ENCODE measurements at regions not wholly inside any gene's neighbourhood (a gene's known extent, or its start where the extent isn't known, plus 50 kb on each side); places are given as distances from the start of the nearest gene placed in this dataset.
A peak's percentile ranks its signal among the peaks of the same experiment; 100 is the strongest.

DNA sequence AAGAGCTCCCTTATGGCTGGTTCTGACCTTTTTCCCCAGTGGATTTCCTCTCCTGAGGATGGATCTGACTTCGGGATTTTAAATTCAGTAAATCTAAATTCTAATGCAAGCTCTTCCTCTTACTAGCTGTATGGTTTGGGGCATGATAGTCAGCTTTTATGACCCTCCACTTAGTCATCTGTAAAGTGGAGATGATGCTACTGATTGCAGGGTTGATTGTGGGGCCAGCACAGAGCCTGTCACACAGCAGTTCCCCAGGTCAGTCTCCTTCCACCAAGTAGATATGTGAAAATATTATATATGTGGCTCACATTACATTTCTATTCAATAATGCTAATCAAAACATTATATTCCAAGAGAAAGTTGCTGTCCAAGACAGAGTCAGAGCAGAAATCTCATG is 141.3 kb upstream of the UBE2E1 start:
- DNase-seq (ENCODE audit: low read depth) = no peak

DNA sequence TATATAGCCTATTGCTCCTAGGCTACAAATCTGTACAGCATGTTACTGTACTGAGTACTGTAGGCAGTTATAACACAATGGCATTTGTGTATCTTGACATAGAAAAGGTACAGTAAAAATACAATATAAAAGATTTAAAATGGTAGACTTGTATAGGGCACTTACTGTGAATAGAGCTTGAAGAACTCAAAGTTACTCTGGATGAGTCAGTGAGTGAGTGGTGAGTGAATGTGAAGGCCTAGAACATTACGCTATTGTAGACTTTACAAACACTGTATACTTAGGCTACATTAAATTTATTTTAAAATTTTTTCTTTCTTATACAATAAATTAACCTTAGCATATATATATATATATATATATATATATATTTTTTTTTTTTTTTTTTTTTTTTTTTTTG is 140.0 kb upstream of the UBE2E1 start:
- no peak for DNase-seq (ENCODE audit: low read depth)

DNA sequence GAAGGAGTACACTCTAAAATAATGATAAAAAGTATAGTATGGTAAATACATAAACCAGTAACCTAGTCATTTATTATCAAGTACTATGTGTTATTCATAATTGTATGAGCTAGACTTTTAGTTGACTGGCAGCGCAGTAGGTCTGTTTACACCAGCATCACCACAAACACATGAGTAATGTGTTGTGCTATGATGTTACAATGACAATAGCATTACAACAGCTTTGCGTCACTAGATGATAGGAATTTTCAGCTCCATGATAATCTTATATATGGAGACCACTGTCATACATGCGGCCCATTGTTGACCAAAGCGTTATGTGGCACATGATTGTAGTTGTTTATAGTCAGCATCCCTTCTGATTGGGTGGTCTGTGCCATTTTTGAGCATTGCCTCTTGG is 138.9 kb upstream of the UBE2E1 start:
- no peak for DNase-seq (ENCODE audit: low read depth)

DNA sequence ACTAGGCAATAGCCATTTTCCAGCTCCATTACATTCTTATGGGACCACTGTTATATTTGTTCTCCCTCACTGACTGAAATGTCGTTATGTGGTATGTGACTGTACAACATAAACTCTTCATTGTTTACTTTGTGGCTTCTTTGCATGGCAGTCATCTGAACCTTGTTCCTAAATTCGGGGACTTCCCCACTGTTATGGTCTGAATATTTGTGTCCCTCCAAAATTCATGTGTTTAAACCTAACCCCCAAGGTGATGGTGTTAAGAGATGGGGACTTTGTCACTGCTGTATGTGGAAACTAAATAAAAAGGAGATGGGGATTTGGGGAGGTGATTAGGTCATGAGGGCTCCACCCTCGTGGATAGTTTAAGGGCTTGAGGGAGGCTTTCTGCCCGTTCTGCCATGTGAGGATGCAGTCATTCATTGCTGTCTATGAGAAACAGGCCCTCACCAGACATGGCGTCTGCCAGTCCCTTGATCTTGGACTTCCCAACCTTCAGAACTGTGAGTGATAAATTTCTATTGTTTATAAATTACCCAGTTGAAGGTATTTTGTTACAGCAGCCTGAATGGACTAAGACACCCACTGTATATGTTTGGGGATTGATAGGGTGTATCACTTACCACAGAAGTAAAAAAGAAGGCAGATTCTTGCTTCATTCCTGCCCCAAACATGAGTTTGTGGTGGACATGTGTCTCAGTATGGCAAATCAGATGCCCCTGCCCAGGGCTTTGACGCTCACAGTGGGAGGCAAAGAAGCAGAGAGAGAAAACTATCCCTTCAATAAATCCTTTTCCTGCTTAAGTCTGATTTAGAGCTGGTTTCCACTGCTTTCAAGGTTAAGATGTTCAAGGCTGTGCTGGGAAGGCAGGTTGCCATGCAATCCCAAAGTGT is 138.0 kb upstream of the UBE2E1 start:
- DNase-seq (ENCODE audit: low read depth) = no peak

DNA sequence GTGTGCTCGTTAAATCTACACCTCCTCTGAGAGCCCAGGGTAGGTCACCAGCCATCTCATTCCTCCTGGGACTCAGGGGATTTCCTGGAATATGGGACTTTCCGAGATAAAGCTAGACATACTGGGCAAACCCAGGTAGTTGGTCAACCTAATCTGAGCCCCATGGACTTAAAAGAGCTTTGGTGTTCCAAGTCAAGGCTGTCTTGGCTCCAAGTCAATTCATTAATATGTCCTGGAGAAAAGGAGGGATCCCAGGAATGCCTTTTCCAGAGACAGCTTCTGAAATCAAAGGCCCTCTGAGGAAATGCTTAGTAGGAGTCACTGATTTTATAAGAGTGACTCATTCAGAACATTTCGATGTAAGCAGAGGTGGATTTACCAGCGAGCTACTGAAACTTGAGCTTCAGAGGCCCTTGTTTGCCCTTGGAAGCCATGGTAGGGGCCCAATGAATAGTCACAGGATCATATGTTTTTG is 137.3 kb upstream of the UBE2E1 start:
- no peak for DNase-seq (ENCODE audit: low read depth)

DNA sequence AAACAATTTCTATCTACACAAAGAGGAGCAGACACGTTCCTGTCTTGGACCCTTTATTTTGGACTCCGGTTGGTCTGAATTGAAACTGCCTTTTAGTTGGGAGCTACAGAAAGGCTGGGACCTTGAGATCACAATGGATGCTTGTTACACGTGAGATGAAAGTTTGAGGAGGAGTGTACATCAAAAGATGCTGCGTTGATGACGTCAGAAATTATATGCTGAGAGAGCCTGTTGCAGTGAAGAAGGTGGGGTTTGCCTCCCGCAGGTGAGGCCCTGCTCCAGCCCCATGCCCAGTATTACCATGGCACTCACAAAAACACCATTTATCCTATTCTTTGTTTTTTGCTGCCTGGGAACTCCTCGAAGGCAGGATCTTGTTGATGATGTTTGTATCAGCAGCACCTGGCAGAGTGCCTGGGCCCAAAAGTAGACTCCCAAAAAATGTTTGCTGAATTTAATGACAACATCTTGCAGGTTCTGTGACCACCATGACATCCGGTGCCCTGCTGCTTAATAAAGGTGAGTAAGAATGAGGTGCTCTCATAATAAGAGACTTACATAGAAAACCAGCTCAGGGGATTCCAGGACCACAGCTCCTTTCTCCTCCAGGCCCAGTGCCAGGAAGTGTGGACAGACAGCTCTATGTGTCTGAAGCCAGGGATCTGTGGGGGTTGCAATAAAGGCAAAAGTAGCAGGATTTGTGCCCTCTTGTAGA is 136.1 kb upstream of the UBE2E1 start:
- DNase-seq (ENCODE audit: low read depth) = no peak

DNA sequence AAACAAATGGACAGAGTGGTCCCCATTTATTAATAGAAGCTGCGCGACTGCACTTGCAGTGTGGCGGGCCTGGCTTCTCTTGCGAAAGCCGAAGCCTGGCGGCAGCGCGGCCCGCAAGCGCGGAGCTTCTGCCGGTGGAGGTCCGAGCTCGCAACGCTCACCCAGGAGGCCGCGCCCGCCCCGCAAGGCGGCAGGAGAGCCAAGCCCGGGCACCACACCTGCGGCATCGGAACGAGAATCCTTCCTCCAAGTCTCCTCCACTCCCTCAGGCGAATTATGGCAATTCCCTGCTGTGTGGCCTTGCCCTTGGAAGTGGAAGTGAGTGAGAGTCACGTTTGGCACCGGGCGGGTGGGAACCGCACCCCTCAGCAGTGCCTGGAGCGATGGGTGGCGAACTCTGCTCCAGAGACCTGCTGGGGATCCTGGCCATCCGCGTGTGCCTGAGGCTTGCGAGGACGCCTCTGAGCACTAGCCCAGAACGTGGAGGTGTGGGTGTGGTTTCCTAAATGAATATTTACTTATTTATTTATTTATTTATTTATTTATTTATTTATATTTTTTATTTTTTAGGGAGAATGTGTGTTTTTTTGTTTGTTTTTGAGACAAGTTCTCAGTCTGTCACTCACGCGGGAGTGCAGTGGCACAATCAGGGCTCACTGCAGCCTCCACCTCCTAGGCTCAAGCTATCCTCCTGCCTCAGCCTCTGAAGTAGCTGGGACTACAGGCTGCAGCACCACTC is 133.7 kb upstream of the UBE2E1 start:
- DNase-seq (ENCODE audit: low read depth) = no peak

DNA sequence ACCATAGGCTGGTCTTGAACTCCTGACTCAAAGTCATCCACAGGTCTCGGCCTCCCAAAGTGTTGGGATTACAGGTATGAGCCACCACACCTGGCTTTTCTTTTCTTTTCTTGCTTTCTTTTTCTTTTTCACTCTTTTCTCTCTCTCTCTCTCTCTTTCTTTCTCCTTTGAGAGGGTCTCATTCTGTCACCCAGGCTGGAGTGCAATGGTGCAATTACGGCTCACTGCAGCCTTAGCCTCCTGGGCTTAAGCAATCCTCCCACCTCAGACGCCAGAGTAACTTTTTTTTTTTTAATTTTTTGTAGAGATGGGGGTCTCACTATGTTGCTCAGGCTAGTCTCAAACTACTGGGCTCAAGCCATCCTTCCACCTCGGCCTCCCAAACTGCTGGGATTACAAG is 133.1 kb upstream of the UBE2E1 start:
- no peak for DNase-seq (ENCODE audit: low read depth)

DNA sequence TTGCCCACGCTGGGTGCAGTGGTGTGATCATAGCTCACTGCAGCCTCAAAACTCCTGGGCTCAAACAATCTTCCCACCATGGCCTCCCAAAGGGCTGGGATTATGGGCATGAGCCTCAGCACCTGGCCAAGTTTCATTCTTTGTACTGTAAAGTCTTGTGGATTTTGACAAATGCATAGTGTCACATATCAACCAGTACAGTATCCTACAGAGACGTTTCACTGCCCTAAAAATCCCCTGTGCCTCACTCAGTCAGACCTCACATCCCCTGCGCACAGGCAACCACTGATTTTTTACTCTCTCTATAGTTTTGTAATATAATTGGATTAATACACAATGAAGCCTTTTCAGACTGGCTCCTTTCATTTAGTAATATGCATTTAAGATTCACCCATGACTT is 130.7 kb upstream of the UBE2E1 start:
- DNase-seq (ENCODE audit: low read depth) = no peak

DNA sequence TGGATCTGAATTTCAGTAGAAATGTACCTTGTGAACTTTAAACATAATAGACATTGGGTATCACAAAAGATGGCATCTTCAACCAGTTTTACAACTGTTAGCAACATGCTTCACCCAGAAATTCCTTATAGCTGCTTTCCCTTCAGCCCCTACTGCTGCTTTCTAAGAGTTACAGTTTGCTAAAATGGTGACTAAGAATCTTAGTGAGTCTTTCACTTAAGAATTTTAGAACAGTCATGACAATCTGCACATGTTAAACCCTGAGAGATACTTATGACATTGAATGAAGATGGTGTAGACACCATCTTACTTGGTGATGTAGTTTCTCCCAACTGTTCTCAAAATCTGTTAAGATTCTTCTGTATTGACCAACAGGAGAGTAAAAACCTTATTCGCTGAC is 129.7 kb upstream of the UBE2E1 start:
- DNase-seq (ENCODE audit: low read depth) = no peak

DNA sequence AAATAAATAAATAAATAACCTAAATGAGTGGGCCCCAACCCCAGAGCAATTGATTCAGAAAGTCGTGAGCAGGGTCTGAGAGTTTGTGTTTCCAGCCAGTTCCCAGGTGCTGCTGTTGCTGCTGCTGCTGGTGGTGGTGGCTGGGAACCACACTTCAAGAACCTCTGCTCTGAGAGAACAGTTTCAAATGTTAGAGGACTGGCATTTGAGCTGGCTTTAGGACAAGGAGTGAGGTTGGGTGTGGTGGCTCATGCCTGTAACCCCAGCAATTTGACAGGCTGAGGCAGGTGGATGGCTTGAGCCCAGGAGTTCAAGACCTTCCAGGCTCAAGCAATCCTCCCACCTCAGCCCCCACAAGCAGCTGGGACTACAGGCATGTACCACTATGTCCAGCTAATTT is 123.1 kb upstream of the UBE2E1 start:
- DNase-seq (ENCODE audit: low read depth) = no peak

DNA sequence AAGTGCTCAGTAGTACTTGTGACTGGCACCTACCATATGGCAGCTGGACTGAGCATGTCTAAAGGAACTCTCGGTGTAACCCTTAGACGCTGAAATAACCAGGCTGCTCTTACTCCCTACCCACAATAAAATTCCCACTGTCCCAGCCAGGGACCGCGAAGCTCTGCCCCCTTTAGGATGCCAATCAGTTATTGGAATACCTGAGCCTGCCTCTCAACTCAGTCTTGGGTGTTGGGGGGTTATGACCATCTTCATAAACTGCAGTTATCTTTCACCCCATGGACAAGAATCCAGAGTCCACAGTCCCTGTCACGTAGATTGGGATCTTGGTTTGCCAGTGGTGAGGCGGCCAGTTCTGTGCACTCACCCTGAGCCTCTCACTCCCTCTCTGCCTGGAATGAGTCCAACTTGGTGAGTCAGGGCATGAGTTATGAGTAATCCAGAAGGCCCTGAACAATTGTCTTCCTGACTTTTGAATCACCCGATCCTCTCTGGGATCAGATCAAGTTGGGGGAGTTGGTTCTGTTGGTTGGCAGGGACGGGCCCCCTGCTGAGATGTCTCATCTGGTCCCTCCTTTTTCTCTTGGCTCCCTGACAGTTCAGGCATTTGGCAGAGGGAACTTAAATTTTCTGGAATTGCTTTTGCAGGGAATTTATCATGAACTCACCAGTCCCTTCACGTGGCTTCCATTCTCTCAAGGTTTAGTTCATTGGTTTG is 120.1 kb upstream of the UBE2E1 start:
- peak; percentile 14 for DNase-seq (ENCODE audit: low read depth)

DNA sequence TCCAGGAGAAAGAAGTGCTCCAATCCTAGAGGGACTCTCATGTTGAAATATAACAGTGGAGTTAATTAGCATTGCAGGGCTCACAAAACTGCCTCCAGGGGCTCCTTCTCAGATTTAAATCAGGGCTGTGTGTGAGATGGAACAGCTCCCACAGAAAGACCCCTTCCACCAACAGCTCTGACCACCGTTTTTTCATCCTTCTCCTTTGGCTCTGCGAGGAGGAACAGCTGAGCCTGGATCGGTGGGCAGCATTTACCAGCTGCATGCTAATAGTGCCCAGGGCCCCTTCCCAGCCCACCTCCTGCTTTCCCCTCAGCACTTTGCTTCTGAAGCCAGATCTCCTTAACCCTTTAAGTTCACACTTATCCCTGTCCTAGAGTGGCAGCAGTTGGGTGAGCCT is 119.2 kb upstream of the UBE2E1 start:
- DNase-seq (ENCODE audit: low read depth) = no peak

DNA sequence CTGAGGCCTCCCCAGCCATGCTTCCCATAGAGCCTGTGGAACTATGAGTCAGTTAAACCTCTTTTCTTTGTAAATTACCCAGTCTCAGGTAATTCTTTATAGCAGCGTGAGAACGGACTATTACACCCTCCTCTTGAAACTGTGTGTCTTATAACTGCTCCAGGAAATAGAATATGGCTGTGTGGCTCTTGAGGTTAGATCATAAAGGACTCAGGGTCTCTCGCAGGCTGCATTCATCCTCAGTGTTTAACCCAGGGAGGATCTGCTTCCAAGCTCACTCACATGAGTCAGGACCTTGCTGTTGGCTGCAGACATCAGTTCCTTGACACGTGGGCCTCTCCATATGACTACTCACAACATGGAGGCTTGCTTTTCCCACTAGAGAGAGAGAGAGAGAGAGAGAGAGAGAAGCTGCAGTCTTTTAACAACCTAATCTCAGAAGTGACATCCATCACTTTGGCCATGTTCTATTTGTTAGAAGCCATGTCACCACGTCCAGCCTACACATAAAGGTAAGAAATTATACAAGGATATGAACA is 114.3 kb upstream of the UBE2E1 start:
- DNase-seq (ENCODE audit: low read depth) = no peak

DNA sequence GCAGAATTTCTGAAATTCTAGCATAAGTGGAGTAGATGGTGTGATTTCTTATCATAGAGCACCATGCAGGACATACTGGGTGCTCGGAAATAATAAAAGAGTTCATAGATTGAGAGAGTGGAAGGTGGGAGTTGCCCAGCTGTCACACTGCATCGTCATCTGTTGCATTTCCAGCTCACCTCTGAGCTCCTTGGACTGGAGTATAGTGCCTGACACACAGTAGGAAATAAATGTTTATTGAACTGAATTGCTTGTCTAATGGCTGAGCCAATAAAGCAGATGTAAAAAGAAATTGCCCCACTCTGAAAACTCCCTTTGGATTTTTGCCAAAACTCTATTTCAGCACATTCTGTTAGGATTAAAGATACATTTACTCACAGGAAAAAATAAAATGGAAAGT is 108.9 kb upstream of the UBE2E1 start:
- no peak for DNase-seq (ENCODE audit: low read depth)

DNA sequence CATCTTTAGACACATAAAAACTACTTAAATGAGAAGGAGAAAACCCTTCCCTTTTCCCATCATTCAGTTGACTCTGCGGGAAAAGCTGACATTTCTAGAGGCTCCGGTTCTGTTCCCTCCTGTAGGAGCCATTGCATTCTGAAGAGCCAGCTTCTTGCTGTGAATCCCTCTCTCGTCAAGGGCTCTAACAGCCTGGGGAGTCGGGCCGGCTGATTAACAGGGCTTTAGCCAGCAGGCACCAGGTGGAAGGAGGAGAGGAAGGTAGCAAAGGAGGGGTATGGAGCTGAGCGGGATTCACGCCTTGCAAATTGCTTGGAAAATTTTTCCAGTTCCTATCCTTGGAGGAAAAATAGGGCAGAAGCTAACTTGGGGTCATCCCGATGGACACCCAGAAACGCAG is 108.3 kb upstream of the UBE2E1 start:
- no peak for DNase-seq (ENCODE audit: low read depth)

DNA sequence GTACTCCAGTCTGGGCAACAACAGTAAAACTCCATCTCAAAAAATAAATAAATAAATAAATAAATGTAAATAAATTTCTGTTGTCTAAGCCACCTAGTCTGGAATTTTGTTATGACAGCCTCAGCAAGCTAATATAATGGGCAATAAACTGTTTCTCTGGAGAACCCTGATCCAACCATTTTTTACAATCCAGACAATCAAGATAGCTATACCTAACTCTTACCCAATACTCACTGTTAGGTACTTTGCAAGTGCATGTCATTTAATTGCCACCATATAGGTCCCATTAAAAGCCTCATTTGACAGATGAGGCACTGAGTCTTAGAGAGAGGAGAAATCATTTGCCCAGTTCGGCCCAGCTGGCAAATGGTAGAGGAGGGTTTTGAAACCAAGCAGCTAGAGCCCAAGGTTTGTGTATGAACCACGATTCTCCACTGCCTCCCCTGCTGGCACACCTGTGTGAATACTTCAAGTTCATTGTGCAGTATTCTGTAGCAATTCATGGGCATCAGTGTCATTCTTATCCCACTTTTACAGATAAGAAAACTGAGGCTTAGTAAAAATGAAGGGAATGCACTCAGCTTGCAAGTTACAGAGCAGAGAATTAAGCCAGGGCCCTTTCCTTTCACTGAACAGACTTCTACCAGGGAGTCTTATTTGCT is 107.0 kb upstream of the UBE2E1 start:
- no peak for DNase-seq (ENCODE audit: low read depth)

DNA sequence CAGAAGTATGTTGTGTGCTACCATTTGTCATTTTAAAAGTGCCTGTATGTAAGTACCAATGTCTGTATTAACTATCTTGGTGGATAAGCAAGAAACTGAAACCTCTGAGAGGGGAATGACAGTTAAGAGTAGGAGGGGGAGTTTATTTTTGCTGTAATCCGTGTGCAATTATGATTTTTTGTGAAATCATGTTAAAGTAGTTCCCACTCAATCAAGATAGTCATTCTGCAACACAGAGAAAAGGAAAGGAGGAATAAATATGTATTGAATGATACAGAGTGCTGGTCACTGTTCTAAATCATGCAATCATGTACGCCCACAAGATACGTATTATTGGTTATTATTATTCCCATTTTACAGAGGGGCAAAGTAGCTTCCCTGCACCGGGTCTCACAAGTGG is 105.1 kb upstream of the UBE2E1 start:
- DNase-seq (ENCODE audit: low read depth) = no peak

DNA sequence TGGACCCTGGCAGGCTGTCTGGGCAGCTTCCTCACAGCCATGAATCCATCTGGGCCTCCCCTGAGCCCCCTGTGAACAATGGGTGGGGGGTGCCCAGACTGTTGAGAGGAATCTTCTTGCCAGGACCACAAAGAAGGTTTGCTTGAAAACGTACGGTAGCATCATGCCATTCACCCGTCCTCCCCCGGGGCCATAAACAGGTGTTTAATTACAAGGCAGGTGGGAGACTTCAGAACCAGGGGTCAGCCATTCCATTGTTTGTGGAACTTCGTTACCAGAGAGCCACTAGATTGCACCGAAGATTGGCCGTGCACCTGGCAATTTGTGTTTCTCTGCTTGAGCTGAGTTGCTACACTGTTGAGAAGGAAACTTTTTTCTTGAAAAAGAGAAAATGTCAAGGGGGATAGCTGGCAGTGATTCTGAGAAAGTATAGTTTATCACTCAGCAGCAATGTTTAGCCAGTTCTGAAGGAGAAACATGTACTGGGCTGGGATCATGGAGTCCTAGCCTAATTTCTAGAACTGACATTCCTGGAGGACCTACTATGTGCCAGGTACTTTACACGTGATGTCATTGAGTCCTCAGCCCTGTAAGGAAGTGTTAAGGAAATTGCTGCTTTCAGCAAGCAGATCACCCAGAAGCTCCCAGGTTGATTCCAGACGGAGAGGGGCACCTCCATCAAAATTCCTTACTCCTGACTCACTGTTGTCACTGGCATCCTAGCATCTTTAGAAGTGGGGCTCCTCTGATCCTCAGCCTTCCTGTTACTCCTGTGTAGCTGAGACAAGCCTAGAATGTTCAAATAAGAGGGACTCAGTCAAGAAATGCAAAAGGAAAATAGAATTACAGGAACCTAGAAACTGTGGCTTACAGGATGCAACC is 103.8 kb upstream of the UBE2E1 start:
- DNase-seq (ENCODE audit: low read depth) = no peak

DNA sequence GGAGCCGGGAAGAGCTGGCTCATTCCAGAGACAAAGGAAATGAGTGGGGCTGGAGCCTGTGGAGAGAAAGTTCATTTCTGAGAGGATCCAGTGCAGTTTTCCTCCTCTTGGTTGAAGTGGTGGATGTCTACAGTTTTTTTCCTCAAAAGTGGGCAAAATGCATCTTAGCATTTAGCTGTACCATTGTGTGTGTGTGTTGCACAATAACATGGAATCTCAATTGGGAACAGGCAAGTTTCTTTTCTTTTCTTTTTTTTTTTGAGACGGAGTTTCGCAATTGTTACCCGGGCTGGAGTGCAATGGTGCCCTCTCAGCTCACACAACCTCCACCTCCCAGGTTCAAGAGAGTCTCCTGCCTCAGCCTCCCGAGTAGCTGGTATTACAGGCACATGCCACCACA is 101.5 kb upstream of the UBE2E1 start:
- DNase-seq (ENCODE audit: low read depth) = no peak

Data from activated T-cell treated with anti-CD3 and anti-CD28 coated beads for 48 hours (primary cell).